Stimulated activated CD8-positive, alpha-beta memory T cell treated with anti-CD3 and anti-CD28 coated beads, Interleukin-15, amount 100 ng/mL, for 48 hours (primary cell): ENCODE measurements at regions not wholly inside any gene's neighbourhood (a gene's known extent, or its start where the extent isn't known, plus 50 kb on each side); places are given as distances from the start of the nearest gene placed in this dataset.
"Not testable (repeated sequence)": the region's sequence is repeated elsewhere in the genome, so short reads cannot be mapped to it uniquely, and the experiment has no call there.

Source experiments
- DNase-seq, 2 donors: peaks; one replicate each; pipeline ENCODE4 v3.0.0-alpha.2; 2020; ENCODE audit warnings: low read depth in 2 of 2

DNA sequence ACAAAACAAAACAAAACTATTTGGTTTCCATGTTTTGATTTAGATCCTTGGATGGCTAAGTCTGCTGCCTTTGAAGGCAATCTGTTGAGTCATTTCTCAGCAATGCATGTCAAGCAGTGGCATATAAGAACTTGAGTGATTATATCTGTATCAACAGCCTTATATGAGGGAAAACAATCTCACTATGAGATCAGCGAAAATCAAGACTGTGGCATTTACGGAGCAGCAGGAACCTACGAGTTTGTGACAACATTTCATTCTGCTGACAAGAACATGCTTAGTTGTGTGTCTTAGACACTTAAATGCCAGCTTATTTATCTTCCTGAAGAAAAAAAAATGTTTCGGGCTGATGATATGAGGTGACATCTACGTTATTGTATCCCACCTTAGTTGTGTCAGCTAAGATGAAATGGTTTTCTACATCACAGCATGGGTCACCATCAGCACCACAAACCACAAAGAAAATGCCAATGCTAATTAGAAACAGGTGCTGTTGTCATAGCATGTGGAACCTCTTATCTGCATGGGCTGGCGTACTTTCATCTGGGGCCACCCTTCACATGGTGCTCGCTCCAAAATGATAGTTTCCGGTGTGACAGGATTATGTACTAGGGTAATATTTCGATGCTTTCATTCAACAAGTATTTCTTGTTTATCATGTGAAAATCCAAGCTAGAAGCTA lies 1085.5 kb downstream of the SORCS1 start:
- no peak for DNase-seq

DNA sequence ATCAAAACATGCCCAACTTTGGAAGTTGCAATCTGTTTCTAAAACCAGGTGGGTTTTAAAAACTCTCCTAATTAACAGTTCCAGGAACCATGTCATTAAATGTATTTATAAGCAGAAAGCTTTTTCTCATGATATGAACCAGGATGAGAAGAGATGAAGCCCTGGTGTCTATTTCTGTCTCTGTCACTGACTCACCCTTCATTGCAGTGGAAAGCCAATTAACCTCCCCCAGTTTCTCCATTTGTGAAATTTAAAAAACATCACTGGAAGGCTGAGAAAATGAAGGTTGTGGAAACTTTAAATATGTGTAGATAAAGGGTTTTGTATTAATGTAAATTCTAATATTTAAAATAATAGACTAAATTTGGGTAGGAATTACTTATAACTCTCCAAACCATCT lies 1088.0 kb downstream of the SORCS1 start:
- DNase-seq: no peak

DNA sequence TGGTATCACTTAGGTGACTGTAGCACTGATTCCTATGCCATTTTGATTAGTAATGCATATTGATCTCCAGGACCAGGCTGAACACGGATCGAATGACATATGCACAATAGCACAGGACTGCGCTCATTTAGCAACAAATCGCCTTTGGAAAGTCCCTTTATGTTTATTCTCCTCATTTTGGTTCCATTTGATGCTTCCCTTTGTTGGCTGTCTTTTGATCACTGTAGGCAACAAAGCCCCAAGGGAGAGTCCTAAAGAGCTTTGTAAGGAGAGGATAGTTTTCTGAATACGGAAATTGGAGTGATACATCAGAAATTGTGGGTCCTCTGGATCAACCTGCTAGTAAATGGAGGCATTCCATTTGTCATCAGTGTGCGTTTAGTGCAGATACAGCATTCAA lies 1111.4 kb downstream of the SORCS1 start:
- DNase-seq: no peak

DNA sequence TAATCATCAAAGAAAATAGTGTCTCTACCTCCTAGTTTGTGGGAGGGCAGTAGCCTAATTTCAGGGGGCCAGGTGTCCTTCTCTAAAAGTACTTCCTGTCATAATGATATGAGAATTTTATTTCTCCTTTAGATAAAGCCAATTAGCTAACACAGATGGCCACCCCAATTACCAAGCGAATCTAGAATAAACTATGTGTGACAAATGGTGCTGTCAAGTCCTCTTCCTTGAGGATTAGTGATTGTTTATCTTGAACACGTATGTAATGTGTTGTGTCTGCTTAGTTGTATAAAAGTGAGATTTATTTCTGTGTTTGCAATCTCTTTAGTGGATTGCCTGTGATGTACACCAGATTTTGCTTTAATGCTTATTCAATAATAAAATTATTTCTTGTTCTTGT lies 1120.0 kb downstream of the SORCS1 start:
- DNase-seq: no peak

DNA sequence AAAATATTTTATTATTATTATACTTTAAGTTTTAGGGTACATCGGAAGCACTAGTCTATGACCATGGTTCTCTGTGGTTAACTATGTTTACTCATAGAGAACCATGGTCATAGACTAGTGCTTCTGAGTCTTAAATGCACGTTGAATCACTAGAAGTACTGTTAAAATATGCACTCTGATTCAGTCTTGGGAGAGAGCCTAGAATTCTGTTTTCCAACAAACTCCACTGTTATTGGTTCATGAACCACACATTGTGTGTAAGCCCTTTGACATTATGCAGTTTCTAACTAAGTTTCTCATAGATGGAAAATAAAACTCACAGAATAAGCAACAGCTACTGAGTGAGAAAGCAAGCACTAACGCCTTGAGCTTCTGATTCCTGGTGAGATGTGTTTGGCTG lies 1120.6 kb downstream of the SORCS1 start:
- no peak for DNase-seq

DNA sequence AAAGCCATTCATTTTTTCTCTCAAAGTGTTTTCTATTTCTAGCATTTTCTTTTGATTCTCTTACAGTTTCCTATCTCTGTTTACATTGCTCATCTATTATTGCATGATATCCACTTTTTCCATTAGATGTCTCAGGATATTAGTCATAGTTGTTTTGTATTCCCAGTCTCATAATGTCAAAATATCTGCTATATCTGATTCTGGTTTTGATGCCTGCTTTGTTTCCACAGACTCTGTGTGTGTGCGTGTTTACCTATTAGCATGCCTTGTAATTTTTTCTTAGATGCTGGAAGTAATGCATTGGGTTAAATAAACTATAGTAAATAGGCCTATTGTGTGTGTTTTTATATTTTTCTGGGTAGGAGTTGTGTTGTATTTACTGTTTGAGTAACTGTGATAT lies 1126.3 kb downstream of the SORCS1 start:
- DNase-seq: no peak

DNA sequence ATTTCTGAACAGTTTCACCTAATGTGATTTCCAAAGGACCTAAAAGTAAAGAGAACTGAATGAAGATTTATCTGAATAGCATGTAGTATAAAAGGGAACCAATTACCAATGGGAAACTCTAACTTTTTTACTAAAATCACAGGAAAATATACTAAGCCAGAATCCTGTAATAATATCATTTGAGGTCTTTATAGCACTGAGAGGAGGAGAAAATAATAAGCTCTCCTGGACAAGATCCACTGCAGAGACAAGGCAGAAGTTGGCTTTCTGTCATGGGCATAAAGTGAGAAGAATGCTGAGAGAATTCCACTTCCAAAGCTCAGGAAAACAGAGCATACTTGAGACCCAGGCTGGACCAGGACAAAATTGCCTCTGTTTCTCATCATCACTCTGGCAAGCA lies 1131.4 kb downstream of the SORCS1 start:
- DNase-seq: no peak

DNA sequence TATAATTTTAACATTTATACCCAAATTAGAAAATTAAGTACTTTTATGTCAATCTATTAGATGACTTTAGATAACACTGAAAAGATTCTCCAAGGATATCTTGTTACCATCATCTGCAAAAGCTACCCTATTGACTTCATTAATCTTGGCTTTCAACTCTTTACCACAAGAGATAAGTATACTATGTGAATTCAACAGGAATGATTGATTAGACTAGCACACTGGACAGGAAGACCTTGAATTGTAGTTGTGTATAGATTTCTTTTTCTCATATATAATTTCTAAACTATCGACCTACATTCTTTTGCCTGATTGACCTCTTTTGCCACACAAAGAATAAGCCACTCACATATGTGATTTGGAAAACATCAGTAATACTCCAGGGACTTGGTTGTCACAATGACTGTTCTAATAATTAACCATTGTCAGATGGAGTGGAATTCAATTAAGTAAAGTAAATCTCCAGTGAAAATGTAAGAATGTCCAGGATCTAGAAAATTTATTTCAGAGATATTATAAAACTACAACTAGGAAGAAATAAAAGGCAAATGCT lies 1132.0 kb downstream of the SORCS1 start:
- no peak for DNase-seq

DNA sequence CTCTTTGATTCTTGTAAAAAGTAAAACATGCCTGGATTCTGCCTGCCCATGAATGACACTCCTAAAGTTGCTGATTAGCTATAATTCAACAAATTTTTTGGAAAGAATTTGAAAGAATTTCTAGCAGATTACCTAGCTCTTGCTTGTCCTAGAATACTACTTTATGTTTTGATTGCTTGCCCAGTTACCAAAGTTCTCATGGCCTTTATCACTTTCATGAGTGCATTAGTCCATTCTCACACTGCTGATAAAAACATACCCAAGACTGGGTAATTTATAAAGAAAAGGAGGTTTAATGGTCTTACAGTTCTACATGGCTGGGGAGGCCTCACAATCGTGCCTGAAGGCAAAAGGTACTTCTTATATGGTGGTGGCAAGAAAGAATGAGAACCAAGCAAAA lies 1137.3 kb downstream of the SORCS1 start:
- no peak for DNase-seq

DNA sequence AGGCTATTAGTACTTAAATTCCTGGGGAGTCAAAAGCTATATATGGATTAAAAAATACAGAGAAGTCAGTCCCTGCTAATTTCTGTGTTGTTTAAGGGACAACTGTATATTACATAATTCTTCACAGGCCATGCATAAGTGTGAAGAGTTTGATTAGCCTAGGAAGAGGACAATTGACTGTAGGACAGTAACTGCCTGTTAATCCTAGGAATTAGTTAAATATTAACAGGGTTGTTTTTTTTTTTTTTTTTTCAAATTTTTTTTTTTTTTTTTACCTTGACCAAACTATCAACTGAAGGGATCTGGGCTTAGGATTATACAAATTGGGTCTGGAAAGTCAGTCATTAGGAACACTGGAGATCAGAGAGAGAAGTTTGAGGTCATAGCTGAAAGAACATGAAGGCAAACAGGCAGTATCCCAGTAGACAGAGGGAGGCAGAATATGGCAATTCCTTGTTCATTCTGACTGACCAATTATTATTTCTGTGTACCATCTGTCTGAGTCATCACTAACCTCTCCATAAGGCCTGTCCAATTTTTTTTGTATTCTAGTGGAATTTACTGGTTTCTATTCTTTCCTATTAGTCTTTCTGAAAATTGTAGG lies 1139.2 kb downstream of the SORCS1 start:
- no peak for DNase-seq

DNA sequence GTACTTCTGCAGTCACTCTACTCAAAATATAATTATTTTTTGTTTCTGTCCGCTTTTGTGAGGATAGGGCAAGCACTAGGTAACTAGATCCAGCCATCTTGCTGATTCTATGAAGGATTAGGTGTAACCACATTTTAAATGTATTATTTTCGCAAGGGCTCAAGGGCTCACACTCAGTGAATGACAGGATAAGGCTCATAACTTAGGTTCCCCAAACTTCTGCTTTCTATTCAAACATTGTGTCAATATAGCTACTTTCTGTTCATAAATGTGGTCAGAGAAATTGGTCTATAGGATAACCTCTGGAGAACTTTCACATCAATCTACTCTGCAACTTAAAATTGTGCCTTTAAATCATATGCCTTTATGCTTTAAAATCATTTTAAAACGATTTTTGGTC lies 1141.2 kb downstream of the SORCS1 start:
- no peak for DNase-seq

DNA sequence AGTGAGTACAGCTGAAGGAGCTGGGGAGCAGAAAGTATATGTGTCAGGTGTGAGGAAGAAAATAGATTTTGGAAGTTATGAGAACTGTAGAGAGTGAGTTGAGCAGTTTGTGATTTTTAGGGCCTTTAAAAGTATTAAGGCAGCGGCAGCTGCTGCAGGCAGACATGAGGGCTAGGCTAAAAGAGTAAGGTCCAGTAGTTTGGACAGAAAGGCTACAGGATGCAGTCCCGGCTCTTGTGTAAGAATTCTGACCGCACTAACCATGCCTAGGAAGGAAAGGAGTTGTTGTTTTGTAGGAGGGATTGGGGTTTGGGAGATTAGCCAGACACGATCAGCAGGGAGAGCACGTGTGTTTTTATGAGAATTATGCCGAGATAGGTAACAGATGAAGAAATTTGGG lies 1144.9 kb downstream of the SORCS1 start:
- not testable (repeated sequence) for DNase-seq

DNA sequence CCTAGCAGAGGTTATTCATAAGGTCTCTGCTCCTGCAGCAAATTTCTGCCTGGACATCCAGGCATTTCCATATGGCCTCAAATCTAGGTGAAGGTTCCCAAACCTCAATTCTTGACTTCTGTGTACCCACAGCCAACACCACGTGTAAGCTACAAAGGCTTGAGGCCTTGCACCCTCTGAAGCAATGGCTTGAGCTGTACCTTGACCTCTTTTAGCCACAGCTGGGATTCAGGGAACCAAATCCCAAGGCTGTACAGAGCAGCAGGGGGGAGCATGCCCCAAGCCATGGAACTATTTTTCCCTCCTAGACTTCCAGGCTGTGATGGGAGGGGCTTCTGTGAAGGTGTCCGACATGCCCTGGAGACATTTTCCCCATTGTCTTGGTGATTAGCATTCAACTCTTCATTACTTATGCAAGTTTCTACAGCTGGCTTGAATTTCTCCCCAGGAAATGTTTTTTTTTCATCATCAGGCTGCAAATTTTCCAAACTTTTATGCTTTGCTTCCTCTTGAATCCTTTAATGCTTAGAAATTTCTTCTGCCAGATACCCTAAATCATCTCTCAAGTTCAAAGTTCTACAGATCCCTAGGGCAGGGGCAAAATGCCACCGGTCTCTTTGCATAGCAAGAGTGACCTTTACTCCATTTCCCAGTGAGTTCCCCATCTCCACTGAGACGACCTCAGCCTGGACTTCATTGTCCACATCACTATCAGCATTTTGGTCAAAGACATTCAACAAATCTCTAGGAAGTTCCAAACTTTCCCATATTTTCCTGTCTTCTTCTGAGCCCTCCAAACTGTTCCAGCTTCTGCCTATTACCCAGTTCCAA lies 1148.9 kb downstream of the SORCS1 start:
- DNase-seq: not testable (repeated sequence)

DNA sequence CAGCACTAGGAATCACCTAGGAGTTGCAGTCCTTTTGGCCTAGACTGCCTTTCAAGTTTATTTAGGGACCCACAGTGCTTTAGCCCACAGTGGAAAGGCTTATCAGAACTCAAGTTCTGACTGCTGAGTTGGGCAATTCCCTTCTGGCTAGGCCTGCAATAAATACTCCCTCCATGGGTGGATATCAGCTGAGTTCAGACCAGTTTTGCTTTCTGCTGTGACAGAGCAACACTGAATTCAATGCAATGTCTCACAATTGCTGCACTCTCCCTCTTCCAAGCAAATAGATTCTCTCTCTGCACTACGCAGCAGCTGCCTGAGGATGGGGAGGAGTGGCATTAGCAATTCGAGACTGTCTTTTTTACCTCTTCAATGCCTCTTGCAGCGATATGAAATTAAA lies 1153.3 kb downstream of the SORCS1 start:
- DNase-seq: no peak

DNA sequence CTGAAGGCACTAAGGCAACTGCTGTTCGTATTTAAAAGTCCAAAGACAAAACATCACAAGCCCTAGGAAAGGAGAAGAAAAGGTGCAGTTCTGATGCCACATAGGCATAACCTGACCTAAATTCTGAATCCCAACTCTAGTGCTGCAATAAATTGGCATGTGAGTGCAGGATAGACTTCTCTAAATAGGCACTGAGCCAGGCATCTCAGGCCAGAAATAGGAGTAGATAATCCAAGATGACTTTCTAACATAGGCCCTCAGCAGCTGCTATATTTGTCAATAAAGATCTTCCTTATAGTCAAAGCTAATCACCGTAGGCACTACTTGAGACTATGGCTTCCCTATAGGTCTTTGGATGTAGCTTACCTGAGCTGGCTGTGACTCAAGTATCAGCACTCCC lies 1163.8 kb downstream of the SORCS1 start:
- DNase-seq: no peak

DNA sequence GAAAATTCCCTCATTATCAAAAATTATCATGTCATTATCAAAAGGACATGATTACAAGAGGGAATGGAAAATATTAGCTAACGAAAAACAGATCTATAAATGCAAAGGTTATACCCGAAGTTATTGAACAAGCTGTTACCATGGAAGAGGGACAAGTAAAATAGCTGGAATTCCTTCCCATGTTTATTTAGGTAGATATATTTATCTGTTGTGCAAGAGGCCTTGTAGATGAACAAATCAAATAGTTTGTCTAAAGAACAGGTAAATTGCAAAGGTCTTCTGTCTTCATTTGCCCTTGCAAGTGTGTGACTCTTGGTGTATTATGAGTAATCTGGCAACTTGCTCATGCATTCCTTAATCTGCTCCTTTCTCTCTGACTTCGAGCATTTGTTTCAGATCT lies 1170.9 kb downstream of the SORCS1 start:
- no peak for DNase-seq

DNA sequence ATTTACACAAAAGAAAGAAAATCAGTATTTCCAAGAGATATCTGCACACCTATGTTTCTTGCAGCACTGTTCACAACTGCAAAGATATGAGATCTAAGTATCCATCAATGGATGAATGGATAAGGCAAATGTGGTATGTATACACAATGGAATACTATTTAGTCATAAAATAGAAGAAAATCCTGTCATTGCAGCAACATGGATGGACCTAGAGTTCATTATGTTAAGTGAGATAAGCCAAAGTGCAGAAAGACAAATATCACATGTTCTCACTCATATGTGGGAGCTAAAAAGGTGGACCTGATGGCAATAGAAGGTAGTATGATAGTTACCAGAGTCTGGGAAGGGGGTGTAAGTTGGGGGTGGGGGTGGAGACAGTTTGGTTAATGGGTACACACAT lies 1171.6 kb downstream of the SORCS1 start:
- DNase-seq: no peak

DNA sequence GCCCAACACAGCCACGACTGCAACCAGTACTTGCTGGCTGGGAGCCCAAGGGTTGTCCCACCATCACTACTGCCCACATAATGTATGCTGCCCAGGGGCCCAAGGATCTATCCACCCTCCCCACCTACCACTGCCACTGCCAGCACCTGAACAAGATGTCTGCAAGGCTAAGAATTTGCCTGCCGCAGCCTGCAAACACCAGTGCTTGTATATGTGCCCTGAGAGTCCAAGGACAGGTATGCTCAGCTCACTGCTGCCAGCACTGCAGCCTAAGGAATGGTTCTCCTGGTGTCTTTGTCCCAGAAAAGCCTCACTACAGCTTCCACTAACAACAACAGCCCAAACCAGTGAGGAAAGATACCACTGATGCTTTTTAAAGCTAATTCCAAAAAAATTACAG lies 1174.0 kb downstream of the SORCS1 start:
- no peak for DNase-seq

DNA sequence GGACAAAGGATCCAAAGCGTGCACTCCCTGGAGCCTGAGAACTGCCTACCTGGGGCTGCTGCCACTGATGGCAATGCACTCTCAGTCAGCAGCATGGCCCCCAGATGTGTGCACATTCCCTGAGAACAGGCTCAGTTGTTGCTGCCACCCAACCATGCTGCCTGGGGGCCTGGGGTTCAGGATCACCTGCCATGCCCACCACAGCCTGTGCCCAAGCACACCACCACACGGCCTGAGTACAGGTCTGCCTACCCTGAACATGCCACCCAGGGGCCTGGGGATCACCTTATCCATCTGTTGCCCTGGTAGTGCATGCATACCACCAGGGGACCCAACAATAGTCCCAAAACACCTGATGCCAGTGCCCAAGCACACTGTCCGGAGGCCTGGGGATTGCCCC lies 1174.5 kb downstream of the SORCS1 start:
- no peak for DNase-seq

DNA sequence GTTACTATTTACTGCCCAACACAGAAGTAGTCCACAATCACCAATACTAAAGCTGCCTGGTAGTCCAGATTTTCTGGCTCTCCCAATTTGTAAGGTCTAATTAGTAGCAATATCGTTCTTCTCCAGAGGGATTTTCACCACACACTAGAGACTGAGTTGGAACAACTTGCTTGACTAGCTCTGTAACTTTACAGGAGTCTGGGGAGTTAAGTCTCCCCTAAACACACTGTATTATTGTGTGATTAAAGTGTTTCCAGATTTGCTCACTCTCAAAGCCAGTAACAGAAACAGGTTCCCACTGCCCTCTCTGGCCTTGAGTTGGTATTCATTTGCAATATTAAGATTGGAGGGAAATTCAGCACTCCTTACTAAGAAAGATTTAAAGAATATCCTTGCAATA lies 1175.7 kb downstream of the SORCS1 start:
- DNase-seq: no peak

DNA sequence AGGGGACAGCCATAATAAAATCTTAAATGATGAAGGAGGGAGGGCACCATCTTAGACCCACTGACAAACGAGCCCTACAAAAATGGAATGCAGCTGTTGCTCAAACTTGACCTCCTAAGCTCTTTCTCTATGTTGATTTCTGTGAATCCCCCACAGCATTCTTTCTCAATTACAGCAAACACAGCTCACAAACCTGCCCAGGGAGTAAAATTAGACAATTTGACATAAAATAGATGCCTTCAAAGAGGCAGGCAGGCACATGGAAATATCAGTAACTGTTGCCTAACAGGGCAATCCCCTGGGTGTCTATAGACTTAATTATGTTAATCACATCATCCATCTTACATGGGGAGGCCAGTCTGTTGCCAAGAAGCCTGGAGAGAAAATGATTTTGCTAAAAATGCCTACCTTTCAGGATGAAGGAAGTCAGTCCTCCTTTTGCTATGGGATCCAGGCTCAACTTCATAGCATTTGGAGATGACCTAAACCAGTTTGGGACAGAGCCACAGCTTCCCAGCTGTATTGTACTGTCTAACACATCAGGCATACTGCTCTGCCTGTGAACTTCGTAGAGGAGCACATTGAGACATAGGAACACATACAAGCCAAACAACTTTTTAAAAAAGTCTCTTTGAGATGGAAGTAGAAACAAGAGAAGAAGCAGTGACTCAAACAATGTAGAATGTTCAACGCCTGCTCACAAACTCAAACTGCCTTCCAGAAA lies 1177.4 kb downstream of the SORCS1 start:
- DNase-seq: no peak

DNA sequence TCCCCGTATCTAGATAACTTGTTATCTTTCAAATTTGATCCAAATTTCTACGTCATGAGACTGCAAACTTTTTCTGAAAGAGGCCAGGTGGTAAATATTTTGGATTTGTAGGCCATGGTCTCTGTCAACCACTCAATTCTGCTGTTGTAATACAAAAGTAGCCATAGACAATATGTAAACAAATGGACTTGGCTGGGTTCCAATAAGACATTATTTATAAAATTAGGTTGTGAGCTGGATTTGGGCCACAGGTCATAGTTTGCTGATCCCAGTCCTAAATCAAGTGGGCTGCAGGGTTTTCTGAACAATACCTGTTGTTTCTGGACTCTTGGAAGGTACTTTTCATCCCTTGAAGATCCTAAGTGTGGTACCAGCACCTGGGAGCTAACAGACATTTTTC lies 1178.0 kb downstream of the SORCS1 start:
- no peak for DNase-seq
